Stimulated activated CD4-positive, alpha-beta T cell treated with anti-CD3 and anti-CD28 coated beads, Interleukin-12 subunit alpha, Interleukin-12 subunit beta, amount 100 ng/mL, for 4 hours (primary cell): ENCODE measurements at regions not wholly inside any gene's neighbourhood (a gene's known extent, or its start where the extent isn't known, plus 50 kb on each side); places are given as distances from the start of the nearest gene placed in this dataset.
"Not testable (repeated sequence)": the region's sequence is repeated elsewhere in the genome, so short reads cannot be mapped to it uniquely, and the experiment has no call there.

Source experiments
- DNase-seq: peaks from one replicate; pipeline ENCODE4 v3.0.0-alpha.2; 2020

- DNase-seq = no peak
Observed at GRCh38 chr10:91096274-91096673, 124.2 kb upstream of the PCGF5 start.

- DNase-seq = no peak
Observed at GRCh38 chr10:91097313-91097712, 123.2 kb upstream of the PCGF5 start.

- not testable (repeated sequence) for DNase-seq
Observed at GRCh38 chr10:91098021-91098420, 122.4 kb upstream of the PCGF5 start.

- DNase-seq = no peak
Observed at GRCh38 chr10:91103384-91104192, 116.9 kb upstream of the PCGF5 start.

GRCh38 chr10:91104193-91105041 lies 116.0 kb upstream of the PCGF5 start:
- no peak for DNase-seq

DNA sequence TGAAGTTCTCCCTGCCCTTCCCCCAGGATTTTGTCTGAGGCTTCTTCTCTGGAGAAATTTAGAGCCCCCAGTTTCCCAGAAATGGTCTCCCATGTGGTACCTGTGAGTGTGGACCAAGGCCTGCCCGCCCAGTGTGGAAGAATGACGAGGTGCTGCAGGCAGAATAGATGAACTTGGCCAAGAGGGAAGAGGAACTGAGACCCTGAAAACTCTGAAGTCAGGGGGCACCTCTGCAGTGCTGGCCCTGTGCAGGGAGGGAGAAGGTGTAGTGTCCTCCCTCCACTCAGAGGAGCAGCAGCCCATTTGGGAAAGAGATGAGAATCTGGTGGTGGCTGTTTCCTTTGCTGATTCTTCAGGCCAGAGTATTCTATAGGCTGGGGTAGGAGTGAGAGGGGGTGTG lies 115.2 kb upstream of the PCGF5 start:
- DNase-seq = no peak

DNA sequence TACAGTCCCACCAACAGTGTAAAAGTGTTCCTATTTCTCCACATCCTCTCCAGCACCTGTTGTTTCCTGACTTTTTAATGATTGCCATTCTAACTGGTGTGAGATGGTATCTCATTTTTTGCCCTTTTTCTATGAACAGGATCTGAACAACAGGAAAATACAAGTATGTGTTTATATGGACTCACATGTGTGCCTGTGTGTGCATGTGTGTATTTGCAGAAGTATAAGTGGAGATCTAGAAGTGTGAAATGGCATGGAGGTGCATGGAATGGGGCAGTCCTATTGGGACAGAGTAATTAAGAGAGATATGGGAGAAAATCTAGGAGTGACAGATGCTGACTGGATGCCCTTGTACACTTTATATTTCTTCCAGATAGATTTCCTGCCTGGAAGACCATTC lies 111.6 kb upstream of the PCGF5 start:
- no peak for DNase-seq

DNA sequence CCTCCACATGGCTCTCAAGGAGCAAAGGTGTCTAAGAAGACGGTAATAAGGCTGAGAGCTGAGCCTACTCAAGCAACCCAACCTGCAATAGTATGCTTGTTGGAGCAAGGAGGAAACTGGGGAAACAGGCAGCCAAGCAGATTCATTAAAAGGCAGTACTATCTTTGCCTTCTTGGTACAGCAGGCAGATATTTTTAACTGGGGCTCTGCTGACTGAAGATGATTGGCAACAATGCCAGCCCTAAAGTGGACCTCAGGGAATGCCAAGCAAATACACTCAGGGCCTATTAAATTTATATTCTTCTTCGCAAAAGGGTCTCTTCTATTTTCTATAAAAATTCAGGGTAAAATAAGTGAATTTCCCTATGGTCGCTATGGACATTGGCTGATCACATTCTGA lies 109.4 kb upstream of the PCGF5 start:
- no peak for DNase-seq

DNA sequence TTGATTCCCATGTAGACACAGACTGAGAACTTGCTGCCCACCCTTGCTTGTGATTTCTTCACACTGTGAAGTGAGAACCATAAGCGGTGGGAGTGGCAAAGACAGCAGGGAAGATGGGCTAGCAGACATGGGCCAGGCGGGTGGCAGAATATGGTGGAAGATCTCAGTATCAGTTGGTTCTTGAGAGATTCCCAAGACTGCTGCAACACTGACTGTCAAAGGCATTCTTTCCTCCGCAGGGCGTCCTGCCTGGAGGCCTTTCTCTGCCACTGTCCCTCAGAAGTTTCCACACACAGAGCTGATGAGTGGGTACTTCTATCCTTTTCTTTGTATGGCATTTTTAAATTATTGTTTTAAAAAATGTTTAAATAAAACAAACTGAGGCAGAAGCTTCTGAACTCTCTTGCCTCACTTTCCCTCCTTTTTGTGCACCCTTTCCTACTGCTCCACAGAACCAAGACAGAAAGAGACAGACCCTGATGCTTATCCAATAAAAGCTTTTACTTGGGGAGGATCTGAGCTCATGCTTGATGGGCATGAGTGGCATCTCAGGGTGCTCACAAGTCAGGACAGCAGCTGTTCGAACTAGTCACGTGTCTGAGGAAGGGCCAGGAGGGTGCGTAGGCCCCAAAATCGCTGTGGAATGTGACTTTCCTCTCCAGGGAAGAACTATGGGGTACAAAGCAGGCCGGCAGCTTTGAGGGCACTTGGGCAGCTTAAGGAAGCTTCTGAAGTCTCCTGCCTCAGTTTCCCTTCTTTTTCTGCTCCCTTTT lies 104.7 kb upstream of the PCGF5 start:
- DNase-seq = no peak

DNA sequence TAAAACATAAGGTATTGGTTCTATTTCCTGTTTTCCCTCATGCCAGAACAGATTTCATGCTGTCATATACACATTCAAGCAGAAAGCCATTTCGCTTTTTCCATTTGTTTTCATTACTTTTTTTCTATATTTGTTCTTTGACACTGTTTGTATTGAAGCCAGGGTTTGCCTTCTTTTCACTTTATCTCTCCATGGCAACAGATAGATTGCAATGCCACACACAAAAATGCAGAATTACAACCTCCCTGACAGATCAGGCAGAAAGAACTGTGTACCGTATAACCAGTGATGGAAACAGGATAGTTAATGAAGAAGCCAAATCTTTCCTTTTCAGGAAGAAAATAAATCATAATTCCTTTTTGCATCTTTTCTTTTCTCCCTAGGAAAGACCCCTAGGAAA lies 103.0 kb upstream of the PCGF5 start:
- DNase-seq = no peak

DNA sequence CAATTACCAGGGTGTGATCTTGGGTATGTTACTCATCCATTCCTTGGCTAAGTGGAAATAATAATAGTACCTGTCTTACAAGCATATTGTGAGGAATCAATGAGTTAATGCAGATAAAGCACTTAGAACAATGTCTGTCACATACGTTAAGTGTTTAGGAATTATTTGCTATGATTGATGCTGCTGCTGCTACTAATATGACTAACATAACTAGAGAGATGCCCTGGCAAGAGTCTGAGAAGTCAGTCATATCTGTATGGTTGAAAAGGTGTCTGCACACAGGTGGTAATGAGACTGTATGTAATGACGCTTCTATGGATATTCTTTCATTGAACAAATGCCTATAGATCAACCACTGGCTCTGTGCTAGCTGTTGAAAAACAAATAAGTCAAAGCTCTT lies 100.1 kb upstream of the PCGF5 start:
- DNase-seq = no peak

- no peak for DNase-seq
Observed at GRCh38 chr10:91123261-91123660, 97.2 kb upstream of the PCGF5 start.

- DNase-seq = no peak
Observed at GRCh38 chr10:91124016-91124415, 96.4 kb upstream of the PCGF5 start.

DNA sequence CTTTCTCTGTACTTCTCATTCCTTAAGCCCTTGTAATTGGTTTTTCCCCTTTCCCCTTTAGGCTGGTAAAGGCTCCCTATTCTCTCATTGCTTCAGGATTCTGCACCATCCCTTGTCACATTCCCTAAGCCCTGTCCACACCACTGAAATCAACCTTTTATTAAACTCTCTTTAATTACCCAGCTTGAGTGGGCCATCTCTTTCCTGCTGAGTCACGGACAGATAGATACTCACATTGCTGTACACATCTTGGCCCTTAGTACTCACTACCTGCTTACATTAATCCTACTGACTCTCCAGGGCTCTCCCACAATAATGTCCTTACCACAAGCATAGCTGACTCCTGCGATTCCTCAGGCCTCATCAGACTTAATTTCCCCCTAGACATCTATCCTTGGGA lies 94.0 kb upstream of the PCGF5 start:
- DNase-seq = no peak

- DNase-seq = no peak
Observed at GRCh38 chr10:91127341-91128082, 93.0 kb upstream of the PCGF5 start.

DNA sequence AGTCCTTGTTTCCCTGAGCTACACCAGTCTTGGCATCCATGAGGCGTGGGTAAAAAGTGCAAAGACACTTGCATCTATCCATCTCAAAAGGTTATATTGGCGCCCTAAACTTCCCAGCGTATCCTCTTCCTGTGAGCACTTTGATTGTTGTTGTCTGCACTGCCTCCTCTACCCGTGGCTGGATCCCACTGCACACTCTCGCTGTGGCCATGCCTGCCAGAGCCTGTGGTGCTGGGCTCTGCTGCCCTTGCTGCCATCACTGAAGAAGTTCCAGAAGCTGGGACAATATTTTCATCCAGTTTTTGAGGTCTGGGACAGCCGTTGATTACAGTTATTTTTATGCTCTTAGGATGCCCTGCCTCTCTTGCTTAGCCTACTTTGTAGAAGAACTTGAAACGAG lies 85.3 kb upstream of the PCGF5 start:
- DNase-seq = no peak

GRCh38 chr10:91137011-91137643 lies 83.3 kb upstream of the PCGF5 start:
- no peak for DNase-seq

DNA sequence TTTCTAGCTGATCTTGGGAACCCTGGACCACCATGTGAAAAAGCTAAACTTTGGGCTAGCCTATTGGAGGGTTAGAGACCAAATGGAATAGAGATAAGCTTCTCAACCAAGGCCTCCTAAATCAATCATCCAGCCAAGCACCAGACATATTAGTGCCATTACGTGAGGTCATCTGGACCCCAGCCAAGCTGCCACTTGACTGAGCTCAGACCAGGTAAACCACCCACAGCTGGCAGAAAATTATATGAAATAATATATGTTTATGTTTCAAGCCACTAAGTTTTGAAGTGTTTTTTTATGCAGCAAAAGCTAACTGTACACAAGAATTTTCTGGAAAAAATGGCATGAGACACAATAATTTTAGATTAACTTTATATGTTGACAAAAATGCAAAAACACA lies 82.6 kb upstream of the PCGF5 start:
- DNase-seq = no peak

DNA sequence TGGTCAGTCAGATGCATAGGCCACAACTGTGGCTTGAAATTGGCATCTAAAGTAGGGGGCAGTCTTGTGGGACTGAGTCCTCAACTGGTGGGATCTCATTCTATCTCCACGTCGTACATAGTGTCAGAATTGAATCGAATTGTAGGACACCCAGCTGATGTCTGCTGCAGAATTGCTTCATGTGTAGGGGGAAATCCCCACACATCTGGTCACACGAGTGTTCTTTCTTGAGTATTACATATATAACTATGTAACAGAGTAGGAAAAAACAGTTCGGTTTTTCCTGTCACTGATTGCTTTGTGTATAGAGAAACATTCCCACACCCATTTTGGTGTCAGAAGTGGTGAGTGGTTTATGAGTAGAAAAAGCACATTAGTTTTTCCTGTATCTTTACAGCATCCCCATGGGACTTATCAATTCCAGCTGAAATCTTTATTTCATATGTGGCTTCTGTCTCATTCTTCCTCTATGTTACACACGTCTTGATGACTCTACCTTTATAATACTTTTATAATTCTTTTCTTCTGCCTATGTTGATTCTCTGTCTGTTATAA lies 79.4 kb upstream of the PCGF5 start:
- no peak for DNase-seq

DNA sequence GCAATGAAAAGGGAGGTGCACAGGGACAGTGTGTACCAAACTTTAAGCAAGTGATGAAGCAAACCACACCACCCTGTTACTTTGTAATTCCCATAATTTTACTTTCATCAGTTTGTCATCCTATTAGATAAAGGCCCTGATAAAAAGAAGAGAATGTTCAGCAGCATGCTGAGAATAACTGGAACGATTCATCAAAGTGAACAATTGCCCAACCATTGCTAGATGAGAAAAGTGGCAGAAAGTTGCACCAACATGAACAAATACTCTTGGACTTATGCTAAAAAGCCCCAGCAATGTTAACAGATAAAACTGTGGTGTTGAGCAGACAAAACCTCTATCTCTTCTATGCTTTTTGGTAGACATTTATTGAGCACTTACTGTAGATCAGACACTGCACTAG lies 75.5 kb upstream of the PCGF5 start:
- DNase-seq = no peak

DNA sequence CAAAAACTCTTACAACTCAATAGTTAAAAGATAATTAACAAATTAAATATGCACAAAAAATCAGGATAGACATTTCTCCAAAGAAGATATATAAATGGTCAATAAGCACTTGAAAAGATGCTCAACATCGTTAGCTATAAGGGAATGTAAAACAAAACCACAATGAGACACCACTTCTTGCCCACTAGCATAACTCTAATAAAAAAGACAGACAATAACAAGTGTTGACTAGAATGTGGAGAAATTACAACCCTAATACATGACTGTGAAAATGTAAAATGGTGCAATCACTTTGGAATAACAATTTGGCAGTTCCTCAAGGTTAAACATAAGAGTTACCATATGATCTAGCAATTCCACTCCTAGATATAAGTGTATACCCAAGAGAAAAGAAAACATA lies 74.3 kb upstream of the PCGF5 start:
- DNase-seq = no peak

DNA sequence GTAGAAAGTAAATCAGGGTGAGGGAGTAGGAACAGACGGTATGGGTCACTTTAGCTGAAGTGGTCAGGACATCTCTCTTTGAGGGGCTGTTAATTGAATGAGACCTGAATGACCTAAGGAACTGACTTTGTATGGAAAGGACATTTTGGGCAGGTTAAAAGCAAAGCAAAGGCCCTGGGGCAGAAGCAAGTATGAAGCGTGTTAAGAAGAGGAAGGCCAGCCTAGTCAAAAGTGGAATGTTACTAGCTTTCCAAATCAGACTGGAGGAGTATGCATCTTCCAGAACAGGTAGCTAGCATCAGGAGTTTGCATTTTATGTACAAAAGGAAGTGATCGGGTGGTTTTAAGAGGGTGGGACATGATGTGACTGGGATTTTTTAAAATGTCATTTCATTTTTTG lies 70.9 kb upstream of the PCGF5 start:
- no peak for DNase-seq
